GM20431 (cell line): ENCODE measurements at regions not wholly inside any gene's neighbourhood (a gene's known extent, or its start where the extent isn't known, plus 50 kb on each side); places are given as distances from the start of the nearest gene placed in this dataset.
"Not testable (repeated sequence)": the region's sequence is repeated elsewhere in the genome, so short reads cannot be mapped to it uniquely, and the experiment has no call there.

ENCODE experiments used
- in situ Hi-C: fragments of 300-500 bp; cut with MseI, MboI; formaldehyde crosslinking; loops from one replicate; pipeline ENCODE4 v1.15.0; 2020; ENCODE audit warnings: low sequenced_read_pairs; ENCODE audit not compliant: unreplicated experiment

GRCh38 chr1:29756901-29757725 is 520.8 kb downstream of the PTPRU start:
- in situ Hi-C loops, result no loop called here

GRCh38 chr1:29756498-29756897 is 520.2 kb downstream of the PTPRU start:
- in situ Hi-C loops, result no loop called here

- in situ Hi-C loops, result no loop called here
Observed at GRCh38 chr1:29756085-29756484, 519.8 kb downstream of the PTPRU start.

- in situ Hi-C loops, result not testable (repeated sequence)
Observed at GRCh38 chr1:29755412-29756015, 519.2 kb downstream of the PTPRU start.

- in situ Hi-C loops, result no loop called here
Observed at GRCh38 chr1:29754573-29755375, 518.5 kb downstream of the PTPRU start.

GRCh38 chr1:29753771-29754572 is 517.6 kb downstream of the PTPRU start:
- in situ Hi-C loops, result no loop called here

- in situ Hi-C loops, result no loop called here
Observed at GRCh38 chr1:29753244-29753643, 516.9 kb downstream of the PTPRU start.

- in situ Hi-C loops, result no loop called here
Observed at GRCh38 chr1:29752141-29752540, 515.8 kb downstream of the PTPRU start.

- in situ Hi-C loops, result no loop called here
Observed at GRCh38 chr1:29749024-29749945, 513.0 kb downstream of the PTPRU start.

GRCh38 chr1:29747196-29747595 is 510.9 kb downstream of the PTPRU start:
- in situ Hi-C loops, result no loop called here

- in situ Hi-C loops, result no loop called here
Observed at GRCh38 chr1:29746076-29746665, 509.8 kb downstream of the PTPRU start.

GRCh38 chr1:29744684-29745490 is 508.6 kb downstream of the PTPRU start:
- in situ Hi-C loops, result no loop called here

- in situ Hi-C loops, result no loop called here
Observed at GRCh38 chr1:29743931-29744330, 507.6 kb downstream of the PTPRU start.

- in situ Hi-C loops, result no loop called here
Observed at GRCh38 chr1:29743264-29743663, 506.9 kb downstream of the PTPRU start.

GRCh38 chr1:29739176-29739575 is 502.9 kb downstream of the PTPRU start:
- in situ Hi-C loops, result no loop called here

GRCh38 chr1:29736582-29737188 is 500.4 kb downstream of the PTPRU start:
- in situ Hi-C loops, result no loop called here

- in situ Hi-C loops, result no loop called here
Observed at GRCh38 chr1:29732453-29732852, 496.1 kb downstream of the PTPRU start.

- in situ Hi-C loops, result no loop called here
Observed at GRCh38 chr1:29730623-29731022, 494.3 kb downstream of the PTPRU start.
